ENCODE measurements at regions not wholly inside any gene's neighbourhood (a gene's known extent, or its start where the extent isn't known, plus 50 kb on each side); places are given as distances from the start of the nearest gene placed in this dataset.

GRCh38 chr9:111212874-111213273 lies 117.2 kb downstream of the OR2K2 start:
- TF ChIP-seq CTCF (IDR thresholded peaks at IDR 0.05; ENCODE audit: insufficient read depth, low read length), result no peak
- no peak for TF ChIP-seq REST (IDR thresholded peaks at IDR 0.05; ENCODE audit: insufficient replicate concordance, low read depth)
- no peak for TF ChIP-seq POLR2AphosphoS5 (IDR thresholded peaks at IDR 0.05; ENCODE audit: low read depth)
- TF ChIP-seq GABPA (IDR thresholded peaks at IDR 0.05; ENCODE audit: low read depth), result no peak
- no peak for TF ChIP-seq SPI1 (IDR thresholded peaks at IDR 0.05; ENCODE audit: borderline replicate concordance, low read depth)

All from HL-60 (cell line).